Smooth muscle cell (in vitro differentiated cells): ENCODE measurements at regions not wholly inside any gene's neighbourhood (a gene's known extent, or its start where the extent isn't known, plus 50 kb on each side); places are given as distances from the start of the nearest gene placed in this dataset.
A peak's percentile ranks its signal among the peaks of the same experiment; 100 is the strongest.

Experiments used
- DNase-seq: peaks from one replicate; lab custom pipeline; 2025; ENCODE audit not compliant: unreplicated experiment; lab: John Stamatoyannopoulos, UW
- H2AFZ ChIP-seq: fragments of 200-600 bp; sonication (generic); 2 replicates; pipeline ENCODE4 v1.6.0; 2016; ENCODE audit warnings: antibody characterized with exemption, low read depth, mild to moderate bottlenecking
- H3F3A ChIP-seq: fragments of 200-600 bp; sonication (generic); 2 replicates; pipeline ENCODE4 v1.6.0; 2017; ENCODE audit warnings: antibody characterized with exemption, low read depth
- H3K27ac ChIP-seq: fragments of 200-600 bp; sonication (generic); 2 replicates; pipeline ENCODE4 v1.5.1; 2016; ENCODE audit warnings: low read depth, mild to moderate bottlenecking
- H3K27me3 ChIP-seq: fragments of 200-600 bp; sonication (generic); 2 replicates; pipeline ENCODE4 v1.6.1; 2016; ENCODE audit warnings: low read depth, mild to moderate bottlenecking
- H3K36me3 ChIP-seq: fragments of 200-600 bp; sonication (generic); 2 replicates; pipeline ENCODE4 v1.5.1; 2016; ENCODE audit warnings: low read depth
- H3K4me1 ChIP-seq: fragments of 200-600 bp; sonication (generic); 2 replicates; pipeline ENCODE4 v1.5.1; 2016; ENCODE audit warnings: low read depth
- H3K4me2 ChIP-seq: fragments of 200-600 bp; sonication (generic); 2 replicates; pipeline ENCODE4 v1.6.0; 2016; ENCODE audit warnings: mild to moderate bottlenecking
- H3K4me3 ChIP-seq: fragments of 200-600 bp; sonication (generic); 2 replicates; pipeline ENCODE4 v1.5.1; 2016; ENCODE audit warnings: mild to moderate bottlenecking
- H3K79me2 ChIP-seq: fragments of 200-600 bp; sonication (generic); 2 replicates; pipeline ENCODE4 v1.6.0; 2016; ENCODE audit warnings: low read depth, mild to moderate bottlenecking
- H3K9ac ChIP-seq: fragments of 200-600 bp; sonication (generic); 2 replicates; pipeline ENCODE4 v1.6.0; 2016; ENCODE audit warnings: low read depth
- H3K9me3 ChIP-seq: fragments of 200-600 bp; sonication (generic); replicated peaks from 2 replicates; pipeline ENCODE4 v1.5.1; 2016; ENCODE audit warnings: low read depth
- H4K20me1 ChIP-seq: fragments of 200-600 bp; sonication (generic); 2 replicates; pipeline ENCODE4 v1.6.0; 2016; ENCODE audit warnings: low read depth
- WGBS: methylation state at CpG from one replicate; pipeline ENCODE4 v1.1.7; 2016; ENCODE audit warnings: low lambda C conversion rate; 5-methylcytosine and 5-hydroxymethylcytosine counted together
- TF ChIP-seq, protein P1 (sequence below): fragments of 200-600 bp; sonication (generic); IDR thresholded peaks from 2 replicates; pipeline ENCODE4 v1.5.1; 2017; ENCODE audit warnings: borderline replicate concordance, mild to moderate bottlenecking, antibody characterized with exemption; ENCODE audit not compliant: insufficient read depth, poor library complexity, severe bottlenecking

DNA sequence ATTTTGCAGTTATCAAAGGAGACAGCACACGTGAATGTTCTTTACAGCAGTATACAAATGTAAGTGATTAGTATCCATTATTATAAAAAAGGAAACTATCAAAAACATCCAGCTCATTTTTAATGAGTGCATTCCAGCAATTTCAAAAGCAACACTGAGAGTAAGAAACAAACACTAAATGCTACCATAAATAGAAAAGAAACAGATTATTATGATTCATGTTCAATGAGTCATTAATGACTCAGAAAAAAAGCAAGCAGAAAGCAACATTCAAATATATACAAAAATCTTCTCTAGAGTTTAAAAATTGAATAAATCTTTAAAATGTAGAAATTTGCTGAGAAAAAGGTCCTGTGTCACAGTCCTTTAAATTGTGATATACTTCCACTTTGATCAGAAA, 346.5 kb upstream of the FMR1 start:
- H3F3A ChIP-seq: no peaks in the 10 kb centered on the region
- peak overlapping the region; percentile 50 for H3K27ac ChIP-seq
- peaks cover 3% of the 10 kb centered on the region for H3K9me3 ChIP-seq
- H3K9ac ChIP-seq: no peak overlapping the region
- no peak overlapping the region for H3K4me3 ChIP-seq
- H3K27me3 ChIP-seq: no peaks in the 10 kb centered on the region
- 47% methylated on average over 1 of the region's 1 CpG for WGBS
- H3K79me2 ChIP-seq: no peaks in the 10 kb centered on the region
- peak overlapping the region; percentile 39 for H3K4me2 ChIP-seq
- no peaks in the 10 kb centered on the region for H3K4me1 ChIP-seq
- DNase-seq: no peak
- H2AFZ ChIP-seq: peak overlapping the region; percentile 1
- no peaks in the 10 kb centered on the region for H3K36me3 ChIP-seq
- TF ChIP-seq, protein P1, sequence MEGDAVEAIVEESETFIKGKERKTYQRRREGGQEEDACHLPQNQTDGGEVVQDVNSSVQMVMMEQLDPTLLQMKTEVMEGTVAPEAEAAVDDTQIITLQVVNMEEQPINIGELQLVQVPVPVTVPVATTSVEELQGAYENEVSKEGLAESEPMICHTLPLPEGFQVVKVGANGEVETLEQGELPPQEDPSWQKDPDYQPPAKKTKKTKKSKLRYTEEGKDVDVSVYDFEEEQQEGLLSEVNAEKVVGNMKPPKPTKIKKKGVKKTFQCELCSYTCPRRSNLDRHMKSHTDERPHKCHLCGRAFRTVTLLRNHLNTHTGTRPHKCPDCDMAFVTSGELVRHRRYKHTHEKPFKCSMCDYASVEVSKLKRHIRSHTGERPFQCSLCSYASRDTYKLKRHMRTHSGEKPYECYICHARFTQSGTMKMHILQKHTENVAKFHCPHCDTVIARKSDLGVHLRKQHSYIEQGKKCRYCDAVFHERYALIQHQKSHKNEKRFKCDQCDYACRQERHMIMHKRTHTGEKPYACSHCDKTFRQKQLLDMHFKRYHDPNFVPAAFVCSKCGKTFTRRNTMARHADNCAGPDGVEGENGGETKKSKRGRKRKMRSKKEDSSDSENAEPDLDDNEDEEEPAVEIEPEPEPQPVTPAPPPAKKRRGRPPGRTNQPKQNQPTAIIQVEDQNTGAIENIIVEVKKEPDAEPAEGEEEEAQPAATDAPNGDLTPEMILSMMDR: no peak
- no peaks in the 10 kb centered on the region for H4K20me1 ChIP-seq

DNA sequence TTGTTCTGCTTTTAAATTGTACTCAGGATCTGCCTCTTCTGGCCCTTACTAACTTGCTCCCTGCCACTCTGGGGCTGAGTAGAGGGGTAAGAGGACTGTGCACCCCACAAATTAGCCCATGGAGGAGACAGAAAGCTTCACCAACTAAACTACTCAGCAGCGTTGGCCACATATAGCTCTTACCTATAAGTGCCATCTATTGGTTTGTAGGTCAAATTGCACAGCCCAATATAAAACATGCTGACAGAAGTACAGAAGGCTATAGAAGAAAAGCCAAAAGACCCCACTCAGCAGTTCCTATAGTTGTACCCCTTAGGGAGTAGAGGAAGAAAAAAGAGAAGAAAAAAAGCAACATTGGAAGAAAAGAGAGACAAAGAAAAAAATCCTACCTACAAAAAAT, 341.2 kb upstream of the FMR1 start:
- Histone ChIP-seq H3F3A (no peaks in the 10 kb centered on the region), H3K4me2 (no peak overlapping the region), H3K9ac (no peak overlapping the region), H3K4me3 (no peak overlapping the region), H3K4me1 (no peaks in the 10 kb centered on the region), H3K27ac (no peak overlapping the region), H3K79me2 (no peaks in the 10 kb centered on the region), H3K9me3 (peaks cover 3% of the 10 kb centered on the region), H2AFZ (no peak overlapping the region), H3K36me3 (no peaks in the 10 kb centered on the region), H3K27me3 (no peaks in the 10 kb centered on the region), H4K20me1 (no peaks in the 10 kb centered on the region)
- 68% methylated on average over 1 of the region's 1 CpG for WGBS
- TF ChIP-seq, protein P1: peak; percentile 6
- no peak for DNase-seq

DNA sequence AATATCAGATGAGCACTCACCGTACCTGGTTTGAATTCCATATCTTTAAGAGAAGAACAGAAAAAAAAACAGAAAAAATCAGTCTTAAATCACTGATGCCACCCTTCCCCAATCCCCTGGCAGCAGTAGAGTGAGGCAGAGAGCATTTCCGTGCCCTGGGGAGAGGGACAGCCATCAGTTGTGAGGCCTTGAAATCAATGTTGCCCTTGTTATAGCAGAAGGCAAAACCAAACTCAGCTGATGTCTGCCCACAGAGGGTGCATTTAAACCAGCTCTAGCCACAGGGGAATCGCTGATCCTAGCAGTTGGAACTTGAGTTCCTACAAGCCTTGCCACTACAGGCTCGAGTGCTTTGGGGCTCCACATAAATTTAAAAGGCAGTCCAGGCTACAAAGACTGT, 338.5 kb upstream of the FMR1 start:
- TF ChIP-seq, protein P1: no peak
- 75% methylated on average over 4 of the region's 4 CpGs for WGBS
- no peaks in the 10 kb centered on the region for H4K20me1 ChIP-seq

DNA sequence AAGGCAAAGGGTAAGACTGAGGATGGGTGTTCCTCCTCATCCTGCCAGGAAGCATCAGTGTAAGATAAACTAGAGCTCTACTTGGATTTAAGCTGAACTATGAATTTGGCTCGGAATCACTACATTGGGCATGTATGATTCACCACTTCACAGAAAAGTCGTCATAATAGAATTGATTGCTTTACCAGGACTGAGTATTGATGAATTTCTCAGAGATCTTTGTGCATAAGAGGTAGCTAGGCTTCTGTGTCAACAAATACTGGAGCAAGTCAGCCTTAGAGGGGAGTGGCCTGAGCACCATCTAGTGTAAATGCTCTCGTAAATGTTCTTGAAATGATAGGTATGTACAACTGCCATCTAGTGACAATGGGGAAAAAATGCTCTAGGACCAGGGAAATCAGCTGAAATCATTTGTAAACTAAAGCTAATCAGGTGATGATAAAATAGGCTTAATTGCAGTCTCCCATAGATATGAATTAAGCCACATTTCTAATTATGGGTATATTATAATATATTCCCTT, 309.5 kb upstream of the FMR1 start:
- no peak overlapping the region for H3K9ac ChIP-seq
- H3K27me3 ChIP-seq: no peaks in the 10 kb centered on the region
- no peak overlapping the region for H2AFZ ChIP-seq
- 61% methylated on average over 3 of the region's 3 CpGs for WGBS
- H3K79me2 ChIP-seq: no peaks in the 10 kb centered on the region
- H3K4me3 ChIP-seq: no peak overlapping the region
- H3K4me1 ChIP-seq: no peaks in the 10 kb centered on the region
- H3K9me3 ChIP-seq: no peaks in the 10 kb centered on the region
- no peak for DNase-seq
- H3K27ac ChIP-seq: no peak overlapping the region
- H3F3A ChIP-seq: no peaks in the 10 kb centered on the region
- TF ChIP-seq, protein P1: no peak
- H3K36me3 ChIP-seq: no peaks in the 10 kb centered on the region
- H3K4me2 ChIP-seq: no peak overlapping the region
- H4K20me1 ChIP-seq: no peaks in the 10 kb centered on the region

More for the DNA sequence above, 338.5 kb upstream of the FMR1 start:
- Histone ChIP-seq H3K4me2 (no peak overlapping the region), H3K9me3 (peaks cover 3% of the 10 kb centered on the region), H3K36me3 (no peaks in the 10 kb centered on the region), H3K4me3 (no peak overlapping the region), H3K27ac (no peak overlapping the region), H3K79me2 (no peaks in the 10 kb centered on the region), H3K27me3 (no peaks in the 10 kb centered on the region), H3K4me1 (no peaks in the 10 kb centered on the region), H3K9ac (no peak overlapping the region), H2AFZ (no peak overlapping the region), H3F3A (no peaks in the 10 kb centered on the region)
- DNase-seq: no peak
